Lower leg skin (tissue), 4 donors: ENCODE measurements at regions not wholly inside any gene's neighbourhood (a gene's known extent, or its start where the extent isn't known, plus 50 kb on each side); places are given as distances from the start of the nearest gene placed in this dataset.

Experiments used
- DNase-seq, 2 donors: peaks; one replicate each; pipeline ENCODE4 v3.0.0-alpha.2; 2019; ENCODE audit warnings: low spot score in 2 of 2
- H3K4me3 ChIP-seq: fragments of 200-600 bp; sonication (generic); 2 replicates; pipeline ENCODE4 v1.5.1; 2017; ENCODE audit warnings: mild to moderate bottlenecking, low read depth; ENCODE audit not compliant: poor library complexity, severe bottlenecking
- POLR2A ChIP-seq, 2 donors: fragments of 450-650 bp; IDR thresholded peaks; one replicate each; pipeline ENCODE4 v1.6.1; 2016 to 2017; ENCODE audit warnings: antibody characterized with exemption in 2 of 2, mild to moderate bottlenecking in 1 of 2, moderate library complexity in 1 of 2
- WGBS, 2 donors: methylation state at CpG; one replicate each; pipeline ENCODE4 v1.1.5; 2018; 5-methylcytosine and 5-hydroxymethylcytosine counted together
- intact Hi-C: fragments of 100-400 bp; cut with DNase I; formaldehyde crosslinking; loops from one replicate; pipeline ENCODE4 v1.15.0; 2023; ENCODE audit warnings: low total_unique reads
- TF ChIP-seq, protein P1 (sequence below), 3 donors: fragments of 450-650 bp; IDR thresholded peaks; one replicate each; pipeline ENCODE4 v1.5.1; 2016; ENCODE audit warnings: antibody characterized with exemption in 3 of 3, mild to moderate bottlenecking in 3 of 3, moderate library complexity in 2 of 3

GRCh38 chr4:111449657-111450056 lies 695.6 kb upstream of the FAM241A start:
- intact Hi-C loops: no loop called here
- TF ChIP-seq, protein P1, sequence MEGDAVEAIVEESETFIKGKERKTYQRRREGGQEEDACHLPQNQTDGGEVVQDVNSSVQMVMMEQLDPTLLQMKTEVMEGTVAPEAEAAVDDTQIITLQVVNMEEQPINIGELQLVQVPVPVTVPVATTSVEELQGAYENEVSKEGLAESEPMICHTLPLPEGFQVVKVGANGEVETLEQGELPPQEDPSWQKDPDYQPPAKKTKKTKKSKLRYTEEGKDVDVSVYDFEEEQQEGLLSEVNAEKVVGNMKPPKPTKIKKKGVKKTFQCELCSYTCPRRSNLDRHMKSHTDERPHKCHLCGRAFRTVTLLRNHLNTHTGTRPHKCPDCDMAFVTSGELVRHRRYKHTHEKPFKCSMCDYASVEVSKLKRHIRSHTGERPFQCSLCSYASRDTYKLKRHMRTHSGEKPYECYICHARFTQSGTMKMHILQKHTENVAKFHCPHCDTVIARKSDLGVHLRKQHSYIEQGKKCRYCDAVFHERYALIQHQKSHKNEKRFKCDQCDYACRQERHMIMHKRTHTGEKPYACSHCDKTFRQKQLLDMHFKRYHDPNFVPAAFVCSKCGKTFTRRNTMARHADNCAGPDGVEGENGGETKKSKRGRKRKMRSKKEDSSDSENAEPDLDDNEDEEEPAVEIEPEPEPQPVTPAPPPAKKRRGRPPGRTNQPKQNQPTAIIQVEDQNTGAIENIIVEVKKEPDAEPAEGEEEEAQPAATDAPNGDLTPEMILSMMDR (IDR thresholded peaks at IDR 0.05): no peak
- TF ChIP-seq POLR2A (IDR thresholded peaks at IDR 0.05): no peak
- no peak for DNase-seq
- no peak overlapping the region for H3K4me3 ChIP-seq
- 74 to 91% methylated on average over 1 of the region's 1 CpG for WGBS, 2 donors

DNA sequence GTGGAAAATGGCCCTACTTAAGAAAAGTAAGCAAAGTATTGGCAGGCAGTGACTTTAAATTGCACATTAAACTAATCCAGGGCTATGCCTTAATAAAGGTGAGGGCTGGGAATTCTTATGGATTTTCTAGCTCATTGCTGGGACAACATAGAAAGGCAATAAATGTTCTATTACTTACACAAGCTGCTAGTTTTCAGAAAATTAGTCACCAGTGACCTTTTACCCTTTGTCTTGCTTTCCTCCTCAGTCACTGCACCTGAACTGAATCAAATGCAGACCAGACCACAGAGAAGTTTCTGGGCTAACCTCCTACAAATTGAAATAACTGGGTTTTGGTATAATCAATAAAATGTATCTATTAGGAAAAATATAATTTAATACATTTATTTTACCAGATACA lies 694.4 kb upstream of the FAM241A start:
- no peak for DNase-seq
- intact Hi-C loops: no loop called here
- H3K4me3 ChIP-seq: no peak overlapping the region
- TF ChIP-seq POLR2A (IDR thresholded peaks at IDR 0.05): no peak
- TF ChIP-seq, protein P1 (IDR thresholded peaks at IDR 0.05): no peak

DNA sequence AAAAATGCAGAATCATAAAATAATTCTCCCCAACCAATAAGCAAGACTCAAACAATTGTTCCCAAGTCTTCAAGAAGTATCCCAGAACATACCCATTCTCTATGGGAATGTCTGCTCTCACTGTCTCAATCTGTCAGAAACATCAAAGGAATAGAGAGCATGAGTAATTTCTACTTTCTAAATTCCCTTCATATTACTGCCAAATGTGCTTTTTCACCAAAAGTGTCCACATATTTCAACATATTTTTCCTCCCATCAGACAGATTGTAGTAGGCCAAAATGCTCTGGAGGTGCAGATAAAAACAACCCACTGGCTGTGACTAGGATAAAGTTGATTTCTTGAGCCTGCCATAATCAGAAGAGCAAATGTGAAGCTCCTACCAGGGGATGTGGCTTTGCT lies 692.0 kb upstream of the FAM241A start:
- TF ChIP-seq, protein P1 (IDR thresholded peaks at IDR 0.05): no peak
- TF ChIP-seq POLR2A (IDR thresholded peaks at IDR 0.05): no peak
- intact Hi-C loops: no loop called here
- DNase-seq: no peak
- no peak overlapping the region for H3K4me3 ChIP-seq

- no peak for DNase-seq
- intact Hi-C loops: no loop called here
- TF ChIP-seq, protein P1 (IDR thresholded peaks at IDR 0.05): no peak
- no peak for TF ChIP-seq POLR2A (IDR thresholded peaks at IDR 0.05)
- no peak overlapping the region for H3K4me3 ChIP-seq
- 48 to 57% methylated on average over 4 of the region's 4 CpGs for WGBS, 2 donors
Observed at GRCh38 chr4:111454961-111455360, 690.3 kb upstream of the FAM241A start.

GRCh38 chr4:111464251-111465045 lies 680.8 kb upstream of the FAM241A start:
- 71 to 76% methylated on average over 8 of the region's 8 CpGs for WGBS, 2 donors
- intact Hi-C loops: no loop called here
- DNase-seq: no peak
- TF ChIP-seq, protein P1 (IDR thresholded peaks at IDR 0.05): no peak
- no peak for TF ChIP-seq POLR2A (IDR thresholded peaks at IDR 0.05)
- H3K4me3 ChIP-seq: no peak overlapping the region
